ENCODE measurements at regions not wholly inside any gene's neighbourhood (a gene's known extent, or its start where the extent isn't known, plus 50 kb on each side); places are given as distances from the start of the nearest gene placed in this dataset.
"Not testable (repeated sequence)": the region's sequence is repeated elsewhere in the genome, so short reads cannot be mapped to it uniquely, and the experiment has no call there.

DNA sequence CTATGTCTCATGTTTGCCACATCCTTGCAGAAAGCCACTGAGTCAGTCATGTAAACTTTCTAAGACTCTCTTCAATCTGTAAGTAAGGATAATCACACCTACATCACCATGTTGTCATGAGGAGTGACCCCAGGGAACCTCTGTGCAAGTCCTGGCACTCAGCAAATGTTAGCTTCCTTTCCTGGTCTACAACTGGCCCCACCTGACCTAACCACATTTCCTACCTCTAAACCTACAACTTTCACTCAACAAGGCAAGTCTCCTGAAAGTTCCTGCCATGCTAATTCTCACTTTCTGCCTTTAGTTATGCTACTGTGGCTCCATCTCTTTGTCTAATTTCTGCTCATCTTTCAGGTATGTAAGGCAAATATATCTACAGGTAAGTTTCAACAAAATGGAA lies 72.3 kb upstream of the SEM1 start (continued):
- no peak for TF ChIP-seq MEF2D (CRISPR knock-in tag; IDR thresholded peaks at IDR 0.05)

DNA sequence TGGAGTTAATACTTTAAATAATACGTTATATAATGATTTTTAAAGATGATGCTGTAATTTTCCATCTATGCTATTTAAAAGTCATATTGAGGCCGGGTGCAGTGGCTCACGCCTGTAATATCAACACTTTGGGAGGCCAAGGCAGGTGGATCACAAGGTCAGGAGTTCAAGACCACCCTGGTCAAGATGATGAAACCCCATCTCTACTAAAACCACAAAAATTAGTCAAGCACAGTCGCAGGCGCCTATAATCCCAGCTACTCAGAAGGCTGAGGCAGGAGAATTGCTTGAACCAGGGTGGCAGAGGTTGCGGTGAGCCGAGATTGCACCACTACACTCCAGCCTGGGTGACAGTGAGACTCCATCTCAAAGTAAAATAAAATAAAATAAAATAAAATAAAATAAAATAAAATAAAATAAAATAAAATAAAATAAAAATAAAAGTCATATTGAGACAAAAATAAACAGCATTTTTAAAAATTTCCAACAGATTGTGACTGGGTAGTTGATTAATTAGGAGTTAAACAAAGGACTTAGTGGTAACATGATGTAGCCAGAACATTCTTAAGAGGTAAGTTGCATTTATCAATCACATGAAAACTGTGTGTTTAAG lies 73.1 kb upstream of the SEM1 start:
- H3K27ac ChIP-seq (ENCODE audit: extremely low read length, insufficient read depth, low read length); POLR2A ChIA-PET; H3K79me2 ChIP-seq (ENCODE audit: insufficient read depth, low read length); H4K20me1 ChIP-seq (ENCODE audit: insufficient read depth, low read length); BruUV-seq (replicated peaks); H3K4me2 ChIP-seq (ENCODE audit: low read depth, low read length); FAIRE-seq; H3K4me1 ChIP-seq (ENCODE audit: insufficient read depth, low read length); H3K27me3 ChIP-seq (ENCODE audit: control insufficient read depth in 1 of 2, insufficient read depth in 2 of 2, low read length in 2 of 2); H3K4me3 ChIP-seq (replicated peaks in 1 of 3; ENCODE audit: insufficient read depth in 1 of 3, low read depth in 2 of 3, low read length in 3 of 3); CTCF ChIA-PET (ENCODE audit: low intra/inter-chr PET ratio, low total read pairs); ATAC-seq; intact Hi-C loops (cut with micrococcal nuclease; ENCODE audit: unreplicated experiment); H3K9me3 ChIP-seq (ENCODE audit: low read length); H3K36me3 ChIP-seq (replicated peaks in 1 of 2; ENCODE audit: control insufficient read depth in 1 of 2, insufficient read depth in 2 of 2, low read length in 2 of 2); H2AFZ ChIP-seq (ENCODE audit: low read length); H3K9ac ChIP-seq (ENCODE audit: insufficient read depth, low read depth, low read length); DNase-seq (ENCODE audit: low spot score): not testable (repeated sequence)
- 42% methylated on average over 7 of the region's 7 CpGs for WGBS (ENCODE audit: low lambda C conversion rate)
- in situ Hi-C loops (cut with HindIII; ENCODE audit: extremely low pct_ligation_motif_present, low pct_unique_long_range_greater_than_20kb), result loop anchor here (10.0 kb wide), 1 partner anchor 242 kb away; the partner anchor contains the start of gene DLX5

DNA sequence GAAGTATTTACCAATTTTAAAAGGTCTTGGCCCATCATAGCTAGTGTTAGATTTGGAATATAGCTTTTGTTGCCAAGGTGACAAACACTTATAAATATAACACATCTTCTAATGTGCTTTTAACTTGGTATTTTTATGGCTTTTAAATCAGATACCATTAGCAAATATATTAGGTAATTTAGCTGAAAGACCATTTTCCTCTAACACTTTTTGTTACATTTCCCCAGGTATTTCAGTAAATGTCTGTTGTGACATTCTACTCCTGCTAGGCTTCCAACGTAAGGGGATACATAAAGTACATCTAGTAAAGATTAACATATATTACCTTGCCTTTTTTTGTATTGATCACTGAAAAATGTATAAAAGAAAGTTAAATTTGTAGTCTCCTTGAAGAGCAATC lies 75.0 kb upstream of the SEM1 start:
- ChIA-PET CTCF (ENCODE audit: low intra/inter-chr PET ratio, low total read pairs) (no interaction called here), POLR2A (no interaction called here)
- ATAC-seq (no peak), FAIRE-seq (no peak), DNase-seq (ENCODE audit: low spot score) (no peak)
- Histone ChIP-seq H3K9ac (ENCODE audit: insufficient read depth, low read depth, low read length) (no peak overlapping the region), H3K27ac (ENCODE audit: extremely low read length, insufficient read depth, low read length) (no peak overlapping the region), H3K79me2 (ENCODE audit: insufficient read depth, low read length) (no peaks in the 10 kb centered on the region), H3K4me2 (ENCODE audit: low read depth, low read length) (no peak overlapping the region), H3K4me3 (replicated peaks in 1 of 3; ENCODE audit: insufficient read depth in 1 of 3, low read depth in 2 of 3, low read length in 3 of 3) (no peak overlapping the region), H3K4me1 (ENCODE audit: insufficient read depth, low read length) (0 out of 2 replicates have a peak, but pooled peaks cover 9% of the 10 kb centered on the region), H2AFZ (ENCODE audit: low read length) (no peak overlapping the region), H3K9me3 (ENCODE audit: low read length) (no peaks in the 10 kb centered on the region), H3K36me3 (replicated peaks in 1 of 2; ENCODE audit: control insufficient read depth in 1 of 2, insufficient read depth in 2 of 2, low read length in 2 of 2) (no peaks in the 10 kb centered on the region), H3K27me3 (ENCODE audit: control insufficient read depth in 1 of 2, insufficient read depth in 2 of 2, low read length in 2 of 2) (no peaks in the 10 kb centered on the region; a peak in 1 of 5 replicates), H4K20me1 (ENCODE audit: insufficient read depth, low read length) (no peaks in the 10 kb centered on the region)
- intact Hi-C loops (cut with micrococcal nuclease; ENCODE audit: unreplicated experiment), result no loop called here
- TF ChIP-seq, protein P1, sequence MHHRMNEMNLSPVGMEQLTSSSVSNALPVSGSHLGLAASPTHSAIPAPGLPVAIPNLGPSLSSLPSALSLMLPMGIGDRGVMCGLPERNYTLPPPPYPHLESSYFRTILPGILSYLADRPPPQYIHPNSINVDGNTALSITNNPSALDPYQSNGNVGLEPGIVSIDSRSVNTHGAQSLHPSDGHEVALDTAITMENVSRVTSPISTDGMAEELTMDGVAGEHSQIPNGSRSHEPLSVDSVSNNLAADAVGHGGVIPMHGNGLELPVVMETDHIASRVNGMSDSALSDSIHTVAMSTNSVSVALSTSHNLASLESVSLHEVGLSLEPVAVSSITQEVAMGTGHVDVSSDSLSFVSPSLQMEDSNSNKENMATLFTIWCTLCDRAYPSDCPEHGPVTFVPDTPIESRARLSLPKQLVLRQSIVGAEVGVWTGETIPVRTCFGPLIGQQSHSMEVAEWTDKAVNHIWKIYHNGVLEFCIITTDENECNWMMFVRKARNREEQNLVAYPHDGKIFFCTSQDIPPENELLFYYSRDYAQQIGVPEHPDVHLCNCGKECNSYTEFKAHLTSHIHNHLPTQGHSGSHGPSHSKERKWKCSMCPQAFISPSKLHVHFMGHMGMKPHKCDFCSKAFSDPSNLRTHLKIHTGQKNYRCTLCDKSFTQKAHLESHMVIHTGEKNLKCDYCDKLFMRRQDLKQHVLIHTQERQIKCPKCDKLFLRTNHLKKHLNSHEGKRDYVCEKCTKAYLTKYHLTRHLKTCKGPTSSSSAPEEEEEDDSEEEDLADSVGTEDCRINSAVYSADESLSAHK (CRISPR knock-in tag; IDR thresholded peaks at IDR 0.05; ENCODE audit: borderline replicate concordance), result no peak
- no peak for TF ChIP-seq KDM6A (CRISPR knock-in tag; IDR thresholded peaks at IDR 0.05; ENCODE audit: low read depth)
- TF ChIP-seq ZNF432 (CRISPR knock-in tag; IDR thresholded peaks at IDR 0.05; ENCODE audit: borderline replicate concordance), result no peak
- TF ChIP-seq, protein P2, sequence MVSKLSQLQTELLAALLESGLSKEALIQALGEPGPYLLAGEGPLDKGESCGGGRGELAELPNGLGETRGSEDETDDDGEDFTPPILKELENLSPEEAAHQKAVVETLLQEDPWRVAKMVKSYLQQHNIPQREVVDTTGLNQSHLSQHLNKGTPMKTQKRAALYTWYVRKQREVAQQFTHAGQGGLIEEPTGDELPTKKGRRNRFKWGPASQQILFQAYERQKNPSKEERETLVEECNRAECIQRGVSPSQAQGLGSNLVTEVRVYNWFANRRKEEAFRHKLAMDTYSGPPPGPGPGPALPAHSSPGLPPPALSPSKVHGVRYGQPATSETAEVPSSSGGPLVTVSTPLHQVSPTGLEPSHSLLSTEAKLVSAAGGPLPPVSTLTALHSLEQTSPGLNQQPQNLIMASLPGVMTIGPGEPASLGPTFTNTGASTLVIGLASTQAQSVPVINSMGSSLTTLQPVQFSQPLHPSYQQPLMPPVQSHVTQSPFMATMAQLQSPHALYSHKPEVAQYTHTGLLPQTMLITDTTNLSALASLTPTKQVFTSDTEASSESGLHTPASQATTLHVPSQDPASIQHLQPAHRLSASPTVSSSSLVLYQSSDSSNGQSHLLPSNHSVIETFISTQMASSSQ (IDR thresholded peaks at IDR 0.05; ENCODE audit: low read depth), result no peak
- TF ChIP-seq, protein P2 (CRISPR knock-in tag; IDR thresholded peaks at IDR 0.05; ENCODE audit: borderline replicate concordance), result no peak
- TF ChIP-seq ZZZ3 (CRISPR knock-in tag; IDR thresholded peaks at IDR 0.05; ENCODE audit: borderline replicate concordance), result no peak
- TF ChIP-seq ZNF572 (CRISPR knock-in tag; IDR thresholded peaks at IDR 0.05), result no peak
- no peak for TF ChIP-seq ZKSCAN5 (CRISPR knock-in tag; IDR thresholded peaks at IDR 0.05)
- in situ Hi-C loops (cut with HindIII; ENCODE audit: extremely low pct_ligation_motif_present, low pct_unique_long_range_greater_than_20kb), result loop anchor here (10.0 kb wide), 1 partner anchor 240 kb away; the partner anchor contains the start of gene DLX5
- BruUV-seq (replicated peaks), result no TSS peak
- WGBS (ENCODE audit: low lambda C conversion rate), result 20% methylated on average over 1 of the region's 1 CpG
